Stimulated activated effector memory CD8-positive, alpha-beta T cell treated with anti-CD3 and anti-CD28 coated beads, Interleukin-12 subunit alpha, Interleukin-12 subunit beta, amount 100 ng/mL, for 72 hours (primary cell): ENCODE measurements at regions not wholly inside any gene's neighbourhood (a gene's known extent, or its start where the extent isn't known, plus 50 kb on each side); places are given as distances from the start of the nearest gene placed in this dataset.
"Not testable (repeated sequence)": the region's sequence is repeated elsewhere in the genome, so short reads cannot be mapped to it uniquely, and the experiment has no call there.

Experiments used
- ATAC-seq: fragments of 150-1000 bp; cut with Tn5 transposase; 2 replicates; pipeline ENCODE4 v1.10.0; 2021
- DNase-seq, 2 donors: peaks; one replicate each; pipeline ENCODE4 v3.0.0; 2021 to 2022; ENCODE audit warnings: low spot score in 2 of 2
- H3K27ac Mint-ChIP-seq: one replicate; pipeline ENCODE4 v1.8.0; 2022; ENCODE audit warnings: mild to moderate bottlenecking, mixed read lengths
- H3K36me3 Mint-ChIP-seq: one replicate; pipeline ENCODE4 v1.8.0; 2022; ENCODE audit warnings: mild to moderate bottlenecking, mixed read lengths
- H3K4me1 Mint-ChIP-seq: one replicate; pipeline ENCODE4 v1.8.0; 2022; ENCODE audit warnings: mixed read lengths
- H3K4me3 Mint-ChIP-seq: one replicate; pipeline ENCODE4 v1.8.0; 2022; ENCODE audit warnings: mild to moderate bottlenecking, mixed read lengths
- H3K9me3 Mint-ChIP-seq: one replicate; pipeline ENCODE4 v1.8.0; 2022; ENCODE audit warnings: mixed read lengths

DNA sequence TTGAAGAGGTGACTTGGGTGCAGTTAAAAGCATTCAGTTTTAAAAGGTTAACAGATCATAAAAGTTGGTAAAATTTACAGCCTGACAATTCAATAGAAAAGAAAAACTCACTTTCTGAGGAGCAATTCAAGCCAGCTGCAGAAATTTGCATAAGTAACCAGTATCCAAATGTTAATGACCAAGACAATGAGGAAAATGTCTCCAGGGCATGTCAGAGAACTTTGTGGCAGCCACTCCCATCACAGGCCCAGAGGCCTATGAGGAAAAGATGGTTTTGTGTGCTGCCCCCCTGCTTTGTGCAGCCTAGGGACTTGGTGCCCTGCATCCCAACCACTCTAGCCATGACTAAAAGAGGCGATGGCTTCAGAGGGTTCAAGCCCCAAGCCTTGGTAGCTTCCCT lies 1406.5 kb upstream of the ACO1 start:
- H3K36me3 Mint-ChIP-seq, result no peaks in the 10 kb centered on the region
- DNase-seq (no peak), ATAC-seq (peak; percentile 19)
- H3K27ac Mint-ChIP-seq, result no peak overlapping the region
- H3K4me1 Mint-ChIP-seq, result no peaks in the 10 kb centered on the region
- H3K4me3 Mint-ChIP-seq, result no peak overlapping the region
- H3K9me3 Mint-ChIP-seq, result peaks cover 8% of the 10 kb centered on the region

DNA sequence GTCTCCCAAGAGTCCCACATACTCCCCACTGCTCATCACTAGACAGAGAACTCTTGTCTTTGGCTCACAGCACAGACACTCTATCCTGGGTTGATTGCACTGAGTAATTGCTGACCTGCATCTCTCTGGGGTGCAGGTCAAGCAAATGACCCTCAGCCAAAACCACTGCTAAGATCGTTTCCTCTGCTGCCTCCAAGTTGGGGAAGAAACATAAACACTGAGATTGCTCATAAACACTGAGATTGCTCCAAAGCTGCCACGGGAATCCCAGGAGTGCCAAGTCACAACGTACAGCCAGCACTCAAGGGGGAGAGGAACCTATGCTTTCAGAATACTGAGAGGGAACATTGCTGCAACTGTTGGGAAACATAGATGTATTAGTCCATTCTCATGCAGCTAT lies 1402.1 kb upstream of the ACO1 start:
- Mint-ChIP-seq H3K4me1 (no peaks in the 10 kb centered on the region), H3K36me3 (no peaks in the 10 kb centered on the region), H3K9me3 (peaks cover 8% of the 10 kb centered on the region), H3K4me3 (no peak overlapping the region), H3K27ac (no peak overlapping the region)
- no peak for ATAC-seq
- DNase-seq, result no peak

DNA sequence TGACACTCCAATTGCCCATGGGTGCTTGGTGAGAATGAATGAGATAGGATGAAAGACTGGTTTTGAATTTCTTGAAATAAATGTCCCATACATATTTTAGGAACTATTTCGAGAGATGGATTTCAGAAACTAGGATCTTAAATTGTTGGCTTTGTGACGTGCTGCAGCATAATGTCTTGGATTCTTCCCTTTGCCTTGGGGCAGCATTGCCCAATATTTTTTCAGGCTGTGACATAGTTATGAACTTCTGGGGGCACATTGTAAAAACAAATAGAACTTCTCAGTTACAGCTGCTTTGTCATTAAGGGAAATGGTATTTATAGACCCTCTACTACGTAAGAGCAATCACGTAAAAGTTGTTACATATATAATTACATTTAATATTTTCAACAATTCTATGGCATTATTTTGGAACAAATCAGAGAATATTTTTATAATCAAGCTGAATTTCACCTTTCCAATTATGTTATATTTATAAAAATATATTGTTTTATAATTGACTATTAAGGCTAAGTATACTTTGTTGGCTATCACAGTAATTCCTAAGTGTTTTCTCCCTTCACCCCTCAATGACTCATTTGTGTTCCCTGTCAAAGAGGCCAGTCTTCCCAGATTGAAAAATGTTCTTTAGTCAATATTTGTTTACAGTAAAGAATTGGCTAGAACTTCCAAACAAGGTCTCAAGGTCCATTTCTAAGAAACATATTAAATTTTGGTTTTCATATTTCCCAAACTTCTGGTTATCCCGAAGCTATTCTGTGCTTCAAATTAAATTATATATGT lies 1388.3 kb upstream of the ACO1 start:
- DNase-seq, result no peak
- Mint-ChIP-seq H3K4me3 (no peak overlapping the region), H3K4me1 (no peaks in the 10 kb centered on the region), H3K36me3 (no peaks in the 10 kb centered on the region), H3K27ac (no peak overlapping the region), H3K9me3 (peaks cover 4% of the 10 kb centered on the region)
- no peak for ATAC-seq

DNA sequence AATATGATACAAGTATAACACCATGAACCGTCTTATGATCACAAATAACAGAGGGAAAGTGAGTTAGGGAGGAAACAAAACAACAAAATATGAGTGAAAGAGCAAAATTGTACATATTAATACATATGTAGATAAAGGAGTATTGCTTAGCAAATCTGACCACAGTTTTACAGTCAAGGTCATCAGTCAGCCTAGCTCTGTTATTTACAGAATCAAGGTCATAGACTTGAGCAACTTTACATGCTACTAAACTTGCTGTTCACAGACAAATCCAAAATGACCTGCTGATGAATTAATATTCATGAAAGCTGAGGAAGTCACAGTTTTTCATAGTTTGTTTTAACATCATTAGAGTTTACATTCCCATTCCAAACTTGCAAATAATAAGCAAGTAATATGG lies 1387.7 kb upstream of the ACO1 start:
- H3K9me3 Mint-ChIP-seq, result peaks cover 7% of the 10 kb centered on the region
- H3K36me3 Mint-ChIP-seq, result no peaks in the 10 kb centered on the region
- no peak overlapping the region for H3K27ac Mint-ChIP-seq
- DNase-seq, result no peak
- no peak for ATAC-seq
- H3K4me1 Mint-ChIP-seq, result no peaks in the 10 kb centered on the region
- H3K4me3 Mint-ChIP-seq, result no peak overlapping the region

DNA sequence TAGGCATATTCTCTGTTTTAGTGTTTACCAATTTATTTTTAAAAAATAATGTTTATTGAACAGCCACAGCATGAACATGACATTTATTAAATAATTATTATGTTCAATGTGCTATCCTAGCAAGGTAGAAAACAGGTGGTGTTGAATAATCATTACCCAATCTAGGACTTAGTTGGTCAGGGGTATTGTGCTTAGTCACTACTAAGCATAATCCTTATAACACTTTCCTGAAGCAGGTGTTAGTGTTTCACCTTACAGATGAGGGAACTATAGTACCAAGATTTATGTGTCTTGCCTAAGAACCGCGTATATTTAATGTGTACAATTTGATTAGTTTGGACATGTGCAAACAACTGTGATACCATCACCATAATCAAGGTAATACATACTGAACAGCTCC lies 1387.2 kb upstream of the ACO1 start:
- no peak for ATAC-seq
- peaks cover 9% of the 10 kb centered on the region for H3K9me3 Mint-ChIP-seq
- DNase-seq, result no peak
- H3K4me1 Mint-ChIP-seq, result no peaks in the 10 kb centered on the region
- H3K27ac Mint-ChIP-seq, result no peak overlapping the region
- no peaks in the 10 kb centered on the region for H3K36me3 Mint-ChIP-seq
- no peak overlapping the region for H3K4me3 Mint-ChIP-seq

DNA sequence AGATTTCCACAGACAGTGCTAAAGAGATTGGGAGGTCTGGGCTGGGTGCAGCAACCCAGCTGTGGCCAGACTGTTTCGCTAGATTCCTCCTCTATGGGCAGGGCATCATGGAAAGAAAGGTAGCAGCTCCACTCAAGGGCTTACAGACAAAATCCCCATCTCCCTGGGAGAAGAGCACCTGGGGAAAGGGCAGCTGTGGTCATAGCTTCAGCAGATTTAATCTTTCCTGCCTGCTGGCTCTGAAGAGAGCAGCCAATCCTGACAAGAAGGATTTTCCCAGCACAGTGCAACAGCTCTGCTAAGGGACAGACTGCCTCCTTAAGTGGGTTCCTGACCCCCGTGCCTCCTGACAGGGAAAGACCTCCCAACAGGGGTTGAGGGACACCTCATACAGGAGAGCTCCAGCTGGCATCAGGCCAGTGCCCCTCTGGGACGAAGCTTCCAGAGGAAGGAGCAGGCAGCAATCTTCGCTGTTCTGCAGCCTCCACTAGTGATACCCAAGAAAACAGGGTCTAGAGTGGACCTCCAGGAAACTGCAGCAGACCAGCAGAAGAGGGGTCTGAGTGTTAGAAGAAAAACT lies 1379.3 kb upstream of the ACO1 start:
- peaks cover 8% of the 10 kb centered on the region for H3K9me3 Mint-ChIP-seq
- H3K27ac Mint-ChIP-seq, result no peak overlapping the region
- H3K4me1 Mint-ChIP-seq, result no peaks in the 10 kb centered on the region
- ATAC-seq (no peak), DNase-seq (no peak)
- H3K4me3 Mint-ChIP-seq, result no peak overlapping the region
- no peaks in the 10 kb centered on the region for H3K36me3 Mint-ChIP-seq

DNA sequence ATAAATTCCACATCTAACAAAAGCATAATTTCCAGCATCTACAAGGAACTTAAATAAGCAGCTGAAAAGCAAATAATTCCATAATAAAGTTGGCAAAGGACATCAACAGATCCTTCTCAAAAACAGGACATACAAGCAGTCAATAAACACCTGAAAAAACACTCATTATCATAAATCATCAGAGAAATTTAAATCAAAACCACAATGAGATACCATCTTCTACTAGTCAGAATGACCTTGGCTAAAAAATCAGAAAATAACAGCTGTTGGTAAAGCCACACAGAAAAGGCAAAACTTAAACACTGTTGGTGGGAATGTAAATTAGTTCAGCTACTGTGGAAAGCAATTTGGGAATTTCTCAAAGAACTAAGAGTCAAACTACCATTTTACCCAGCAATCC lies 1371.1 kb upstream of the ACO1 start:
- DNase-seq, result no peak
- no peaks in the 10 kb centered on the region for H3K36me3 Mint-ChIP-seq
- no peak overlapping the region for H3K27ac Mint-ChIP-seq
- no peaks in the 10 kb centered on the region for H3K9me3 Mint-ChIP-seq
- ATAC-seq, result no peak
- H3K4me3 Mint-ChIP-seq, result no peak overlapping the region
- no peaks in the 10 kb centered on the region for H3K4me1 Mint-ChIP-seq

DNA sequence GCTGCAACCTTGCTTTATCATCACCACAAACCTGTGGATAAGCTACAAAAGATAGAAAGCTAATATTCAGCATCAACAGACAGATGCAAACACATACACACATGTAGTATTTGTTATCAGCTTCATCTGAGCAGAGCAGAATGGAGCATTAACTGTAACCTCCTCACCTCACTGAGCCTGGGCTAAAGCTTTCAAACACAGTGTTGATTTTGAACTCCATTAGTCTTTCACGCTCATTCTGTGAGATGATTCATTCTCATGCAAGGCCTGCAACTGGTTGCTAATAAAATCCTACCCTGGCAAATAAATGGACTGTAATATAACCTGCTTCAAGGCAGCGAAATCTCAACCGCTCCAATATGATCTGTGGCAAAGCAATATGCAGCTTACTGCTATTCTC lies 1360.6 kb upstream of the ACO1 start:
- H3K4me3 Mint-ChIP-seq, result no peak overlapping the region
- no peaks in the 10 kb centered on the region for H3K9me3 Mint-ChIP-seq
- no peak for DNase-seq
- H3K27ac Mint-ChIP-seq, result no peak overlapping the region
- H3K36me3 Mint-ChIP-seq, result no peaks in the 10 kb centered on the region
- H3K4me1 Mint-ChIP-seq, result no peaks in the 10 kb centered on the region
- ATAC-seq, result no peak

DNA sequence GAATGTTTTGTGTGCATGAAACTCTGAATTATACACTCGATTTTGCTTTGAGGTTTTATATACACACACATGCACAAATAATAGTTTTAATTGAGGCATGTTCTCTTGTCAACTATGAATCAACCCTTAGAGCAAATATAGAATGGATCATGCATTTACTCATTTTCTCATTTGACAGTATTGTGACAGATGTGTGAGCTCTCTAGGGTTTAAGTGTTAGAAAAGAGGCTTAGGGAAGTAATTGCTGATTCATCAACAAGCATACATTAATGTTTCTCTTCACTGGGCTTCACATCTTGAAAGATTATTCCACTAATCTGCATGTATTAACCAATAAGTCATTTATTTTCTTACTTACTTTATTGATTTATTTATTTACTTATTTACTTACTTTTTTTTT lies 1356.8 kb upstream of the ACO1 start:
- H3K9me3 Mint-ChIP-seq, result no peaks in the 10 kb centered on the region
- DNase-seq (no peak), ATAC-seq (no peak)
- no peak overlapping the region for H3K4me3 Mint-ChIP-seq
- no peak overlapping the region for H3K27ac Mint-ChIP-seq
- H3K4me1 Mint-ChIP-seq, result no peaks in the 10 kb centered on the region
- H3K36me3 Mint-ChIP-seq, result no peaks in the 10 kb centered on the region

DNA sequence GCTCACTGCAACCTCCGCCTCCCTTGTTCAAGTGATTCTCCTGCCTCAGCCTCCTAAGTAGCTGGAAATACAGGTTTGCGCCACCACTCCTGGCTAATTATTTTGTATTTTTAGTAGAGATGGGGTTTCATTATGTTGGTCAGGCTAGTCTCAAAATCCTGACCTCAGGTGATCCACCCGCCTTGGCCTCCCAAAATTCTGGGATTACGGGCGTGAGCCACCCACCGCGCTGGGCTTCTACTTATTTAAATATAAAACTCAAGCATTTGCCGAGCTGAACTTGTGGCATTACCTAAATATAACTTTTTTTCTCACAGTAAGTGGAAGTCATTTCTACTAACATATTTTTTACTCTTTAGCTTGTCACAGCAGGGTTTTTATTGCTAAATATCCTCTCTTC lies 1356.3 kb upstream of the ACO1 start:
- H3K9me3 Mint-ChIP-seq, result no peaks in the 10 kb centered on the region
- H3K4me3 Mint-ChIP-seq, result no peak overlapping the region
- no peak for DNase-seq
- H3K27ac Mint-ChIP-seq, result no peak overlapping the region
- no peaks in the 10 kb centered on the region for H3K36me3 Mint-ChIP-seq
- ATAC-seq, result no peak
- no peaks in the 10 kb centered on the region for H3K4me1 Mint-ChIP-seq

DNA sequence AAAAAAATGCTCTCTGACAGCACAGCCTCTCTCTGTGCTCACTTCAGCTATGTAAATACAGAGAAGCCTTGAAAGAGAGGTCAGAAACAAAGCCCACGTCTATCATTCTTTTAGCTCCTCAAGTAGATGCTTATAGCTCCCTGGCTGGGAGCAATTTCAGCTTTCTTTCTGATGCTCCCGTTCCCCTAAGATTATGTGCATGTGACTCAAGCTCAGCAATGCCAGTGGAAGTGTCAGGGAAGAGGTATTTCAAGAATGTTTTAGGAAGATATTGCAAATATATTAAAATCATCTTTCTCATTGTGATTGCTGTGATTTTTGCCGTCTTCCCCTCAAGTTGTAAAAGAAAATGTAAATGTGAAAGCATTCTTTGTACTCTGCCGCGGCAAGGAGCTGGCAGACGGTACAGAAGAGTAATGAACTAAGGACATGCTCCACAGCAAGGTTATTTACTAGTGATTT lies 1353.7 kb upstream of the ACO1 start:
- ATAC-seq (no peak), DNase-seq (no peak)
- H3K27ac Mint-ChIP-seq, result no peak overlapping the region
- H3K9me3 Mint-ChIP-seq, result no peaks in the 10 kb centered on the region
- H3K4me1 Mint-ChIP-seq, result no peaks in the 10 kb centered on the region
- no peak overlapping the region for H3K4me3 Mint-ChIP-seq
- no peaks in the 10 kb centered on the region for H3K36me3 Mint-ChIP-seq

DNA sequence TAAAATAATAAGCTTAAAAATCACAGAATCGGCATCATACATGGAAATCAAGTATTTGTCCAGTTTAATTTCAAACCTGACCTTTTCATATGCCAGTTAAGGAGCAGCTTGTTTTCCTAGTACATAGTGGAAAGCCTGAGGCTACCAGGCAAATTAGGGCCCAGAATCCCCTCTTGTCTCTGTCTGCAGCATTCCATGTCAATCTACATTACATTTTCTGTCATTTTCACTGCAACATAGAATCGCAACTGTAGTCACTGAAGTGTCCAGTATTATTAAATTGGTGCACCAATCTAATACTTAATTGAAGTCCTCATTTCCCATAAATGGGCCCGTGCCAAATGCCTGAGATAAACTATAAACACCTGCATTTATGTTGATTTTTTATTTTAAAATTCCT lies 1352.2 kb upstream of the ACO1 start:
- Mint-ChIP-seq H3K9me3 (no peaks in the 10 kb centered on the region), H3K4me1 (no peaks in the 10 kb centered on the region), H3K27ac (no peak overlapping the region), H3K4me3 (no peak overlapping the region), H3K36me3 (no peaks in the 10 kb centered on the region)
- ATAC-seq (no peak), DNase-seq (no peak)

DNA sequence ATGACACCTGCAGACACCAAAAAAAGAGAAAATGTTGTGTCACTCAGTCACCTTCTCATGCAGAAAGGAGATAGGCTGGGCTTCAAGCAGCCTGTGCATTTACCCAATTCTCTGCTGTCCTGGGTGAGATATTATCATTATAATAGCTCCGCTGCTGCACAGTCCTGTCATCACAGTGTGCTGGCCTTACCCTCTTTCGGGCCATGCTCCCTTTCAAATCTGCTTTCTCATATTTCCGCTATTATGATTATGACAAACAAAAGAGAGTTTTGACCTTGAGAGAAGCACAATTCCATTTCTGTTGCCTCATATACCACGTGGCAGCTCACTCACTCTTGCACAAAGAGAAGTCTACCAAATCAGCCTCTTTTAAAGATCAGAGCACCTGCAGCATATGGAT lies 1350.1 kb upstream of the ACO1 start:
- no peaks in the 10 kb centered on the region for H3K9me3 Mint-ChIP-seq
- no peak for DNase-seq

DNA sequence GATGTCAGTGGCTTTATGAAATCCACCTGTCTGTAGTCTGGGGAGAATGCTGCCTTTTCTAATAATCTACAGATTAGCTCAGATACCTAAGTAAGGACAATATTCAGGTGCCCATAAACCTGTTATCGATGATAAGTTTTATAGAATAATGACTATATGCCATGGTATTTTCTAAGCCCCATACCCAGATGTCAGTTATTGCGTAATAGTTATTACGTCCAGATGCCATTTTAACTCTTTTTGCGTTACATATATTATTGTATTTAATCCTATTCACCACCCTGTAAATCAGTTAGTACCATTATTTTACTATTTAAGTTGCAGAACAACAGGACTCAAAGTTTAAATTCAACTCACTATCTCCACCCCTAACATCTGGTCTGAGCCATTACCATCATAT lies 1343.9 kb upstream of the ACO1 start:
- Mint-ChIP-seq H3K4me3 (no peak overlapping the region), H3K9me3 (no peaks in the 10 kb centered on the region), H3K27ac (no peak overlapping the region), H3K4me1 (no peaks in the 10 kb centered on the region), H3K36me3 (no peaks in the 10 kb centered on the region)
- ATAC-seq (no peak), DNase-seq (no peak)

More for the DNA sequence above, 1350.1 kb upstream of the ACO1 start:
- Mint-ChIP-seq H3K4me3 (no peak overlapping the region), H3K4me1 (no peaks in the 10 kb centered on the region), H3K36me3 (no peaks in the 10 kb centered on the region), H3K27ac (no peak overlapping the region)
- no peak for ATAC-seq

DNA sequence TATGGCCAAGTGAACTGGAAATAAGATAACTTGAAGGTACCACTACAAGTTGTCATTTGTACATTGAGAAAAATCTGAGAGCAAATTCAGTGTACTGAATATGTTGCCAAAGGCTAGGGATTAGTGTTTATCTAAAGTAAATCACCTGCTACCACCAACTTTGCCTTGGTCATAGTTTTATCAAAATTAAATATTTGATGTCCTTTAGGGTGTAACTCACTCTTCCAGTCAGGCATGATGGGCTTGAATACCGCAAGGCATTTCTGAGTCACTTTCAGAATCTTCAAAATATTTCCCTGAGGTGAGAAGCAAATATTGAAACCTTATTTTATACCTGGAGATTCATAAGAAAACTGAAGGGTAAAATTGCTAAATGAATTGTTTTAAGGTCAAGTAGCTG lies 1338.6 kb upstream of the ACO1 start:
- Mint-ChIP-seq H3K4me3 (no peak overlapping the region), H3K27ac (no peak overlapping the region), H3K36me3 (no peaks in the 10 kb centered on the region), H3K9me3 (no peaks in the 10 kb centered on the region), H3K4me1 (no peaks in the 10 kb centered on the region)
- ATAC-seq (no peak), DNase-seq (no peak)

DNA sequence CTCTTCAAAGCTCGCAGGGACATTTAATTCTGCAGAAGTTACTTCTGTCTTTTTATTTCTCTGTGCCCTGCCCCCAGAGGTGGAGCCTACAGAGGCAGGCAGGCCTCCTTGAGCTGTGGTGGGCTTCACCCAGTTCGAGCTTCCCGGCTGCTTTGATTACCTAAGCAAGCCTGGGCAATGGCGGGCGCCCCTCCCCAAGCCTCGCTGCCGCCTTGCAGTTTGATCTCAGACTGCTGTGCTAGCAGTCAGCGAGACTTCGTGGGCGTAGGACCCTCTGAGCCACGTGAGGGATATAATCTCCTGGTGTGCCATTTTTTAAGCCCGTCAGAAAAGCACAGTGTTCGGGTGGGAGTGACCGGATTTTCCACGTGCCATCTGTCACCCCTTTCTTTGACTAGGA lies 1322.9 kb upstream of the ACO1 start:
- not testable (repeated sequence) for H3K9me3 Mint-ChIP-seq, H3K36me3 Mint-ChIP-seq, H3K4me1 Mint-ChIP-seq, H3K4me3 Mint-ChIP-seq, DNase-seq, H3K27ac Mint-ChIP-seq, ATAC-seq
